HepG2 (cell line): ENCODE measurements at regions not wholly inside any gene's neighbourhood (a gene's known extent, or its start where the extent isn't known, plus 50 kb on each side); places are given as distances from the start of the nearest gene placed in this dataset.

ENCODE experiments used
- ATAC-seq: fragments of 200-7000 bp; cut with Tn5 transposase; 3 replicates; pipeline ENCODE4 v1.9.1; 2020; ENCODE audit warnings: mild to moderate bottlenecking, moderate library complexity
- BruUV-seq: library from RNA; stranded (reverse); fragments of 400-500 nt; replicated peaks from 2 replicates; lab custom pipeline; 2021; lab: Mats Ljungman, UMichigan
- CTCF ChIA-PET: fragments of 300-600 bp; formaldehyde crosslinking; extraction: SDS; loops from one replicate; lab custom pipeline; 2021; ENCODE audit warnings: low total read pairs, inconsistent platforms, low intra/inter-chr PET ratio; lab: Yijun Ruan, JAX
- POLR2A ChIA-PET: fragments of 350-600 bp; sonication (Branson Sonifier 250); formaldehyde crosslinking; loops from one replicate; lab custom pipeline; 2020; ENCODE audit warnings: antibody characterized with exemption, inconsistent platforms; lab: Yijun Ruan, JAX
- DNase-seq: peaks from one replicate; pipeline ENCODE4 v3.0.0-alpha.2; 2015; ENCODE audit warnings: low spot score
- FAIRE-seq: peaks from 3 replicates; lab custom pipeline; 2011; peaks lifted over from hg19 to GRCh38; lab: Jason Lieb, UNC
- H2AFZ ChIP-seq: one replicate; pipeline ENCODE4 v1.6.1; 2011; ENCODE audit warnings: low read length, inconsistent platforms
- H3K27ac ChIP-seq: fragments of 300-600 bp; 3 replicates; pipeline ENCODE4 v1.8.0; 2011; ENCODE audit warnings: mixed run types, mild to moderate bottlenecking, mixed read lengths, low read length, inconsistent platforms; ENCODE audit not compliant: insufficient read depth; ENCODE audit errors: extremely low read length
- H3K27me3 ChIP-seq, 2 experiments: fragments of 200-600 bp in 1 of 2; 2 replicates in 1 of 2; 3 replicates in 1 of 2; pipeline versions ENCODE4 v1.6.0 to v1.8.0; 2011; ENCODE audit warnings: low read length in 2 of 2, mild to moderate bottlenecking in 2 of 2, moderate library complexity in 2 of 2, inconsistent platforms in 1 of 2; ENCODE audit not compliant: insufficient read depth in 2 of 2, control insufficient read depth in 1 of 2
- H3K36me3 ChIP-seq, 2 experiments: fragments of 200-600 bp in 1 of 2; replicated peaks in 1 of 2; 2 replicates in 1 of 2; 3 replicates in 1 of 2; pipeline versions ENCODE4 v1.5.1 to v1.8.0; 2011; ENCODE audit warnings: low read length in 2 of 2, inconsistent platforms in 1 of 2; ENCODE audit not compliant: insufficient read depth in 2 of 2, control insufficient read depth in 1 of 2
- H3K4me1 ChIP-seq: 2 replicates; pipeline ENCODE4 v1.5.1; 2012; ENCODE audit warnings: low read length, inconsistent platforms; ENCODE audit not compliant: insufficient read depth
- H3K4me2 ChIP-seq: 2 replicates; pipeline ENCODE4 v1.6.0; 2011; ENCODE audit warnings: low read depth, low read length, inconsistent platforms
- H3K4me3 ChIP-seq, 3 experiments: fragments of 200-600 bp in 1 of 3; sonication (generic), shearing (Covaris generic) in 1 of 3; replicated peaks in 1 of 3; 2 replicates each; pipeline ENCODE4 v1.5.1; 2011 to 2016; ENCODE audit warnings: low read length in 3 of 3, inconsistent platforms in 2 of 3, low read depth in 2 of 3, mild to moderate bottlenecking in 2 of 3, control low read depth in 1 of 3, mixed read lengths in 1 of 3; ENCODE audit not compliant: insufficient read depth in 1 of 3
- H3K79me2 ChIP-seq: one replicate; pipeline ENCODE4 v1.6.1; 2011; ENCODE audit warnings: low read length, inconsistent platforms; ENCODE audit not compliant: insufficient read depth
- H3K9ac ChIP-seq: 2 replicates; pipeline ENCODE4 v1.6.0; 2011; ENCODE audit warnings: mild to moderate bottlenecking, low read depth, low read length, inconsistent platforms; ENCODE audit not compliant: insufficient read depth
- H3K9me3 ChIP-seq: 2 replicates; pipeline ENCODE4 v1.5.1; 2012; ENCODE audit warnings: mild to moderate bottlenecking, low read length
- H4K20me1 ChIP-seq: 2 replicates; pipeline ENCODE4 v1.6.0; 2011; ENCODE audit warnings: inconsistent platforms, mild to moderate bottlenecking, low read length, moderate library complexity; ENCODE audit not compliant: insufficient read depth
- ARID5B ChIP-seq: IDR thresholded peaks from 2 replicates; pipeline ENCODE4 v1.4.0; 2020; ENCODE audit warnings: mild to moderate bottlenecking, missing genetic modification reagents
- ATM ChIP-seq: fragments of 450-650 bp; IDR thresholded peaks from 2 replicates; pipeline ENCODE4 v1.7.1; 2017; ENCODE audit warnings: mild to moderate bottlenecking, borderline replicate concordance
- CREB1 ChIP-seq, 2 experiments: fragments of 450-650 bp in 1 of 2; IDR thresholded peaks; 2 replicates each; pipeline ENCODE4 v1.6.1; 2016 to 2017; ENCODE audit warnings: control low read depth in 1 of 2, mild to moderate bottlenecking in 1 of 2, missing compliant biosample characterization in 1 of 2, missing genetic modification characterization in 1 of 2
- DDIT3 ChIP-seq: sonication (generic); formaldehyde crosslinking; IDR thresholded peaks from 2 replicates; pipeline ENCODE4 v1.4.0; 2020; ENCODE audit warnings: mild to moderate bottlenecking, missing genetic modification reagents
- FOSL2 ChIP-seq: sonication (generic); formaldehyde crosslinking; IDR thresholded peaks from 2 replicates; pipeline ENCODE4 v1.4.0; 2020; ENCODE audit warnings: missing genetic modification reagents
- MIER2 ChIP-seq: IDR thresholded peaks from 2 replicates; pipeline ENCODE4 v1.6.1; 2016; ENCODE audit warnings: missing biosample characterization, missing genetic modification reagents
- MTA3 ChIP-seq: sonication (generic); formaldehyde crosslinking; IDR thresholded peaks from 2 replicates; pipeline ENCODE4 v1.4.0; 2020; ENCODE audit warnings: missing genetic modification reagents
- PCBP2 ChIP-seq: fragments of 200-400 bp; formaldehyde crosslinking; optimal IDR thresholded peaks from 2 replicates; pipeline ENCODE3; 2018; ENCODE audit warnings: low read length, low read depth; ENCODE audit not compliant: poor library complexity, severe bottlenecking
- PRPF4 ChIP-seq: fragments of 200-400 bp; formaldehyde crosslinking; IDR thresholded peaks from 2 replicates; pipeline ENCODE4 v1.6.1; 2016; ENCODE audit warnings: low read length, low read depth; ENCODE audit not compliant: poor library complexity, severe bottlenecking
- RARG ChIP-seq: sonication (generic); formaldehyde crosslinking; IDR thresholded peaks from 2 replicates; pipeline ENCODE4 v1.4.0; 2020; ENCODE audit warnings: low read depth, mild to moderate bottlenecking, missing genetic modification reagents
- SMAD9 ChIP-seq: sonication (generic); formaldehyde crosslinking; IDR thresholded peaks from 2 replicates; pipeline ENCODE4 v1.5.1; 2020; ENCODE audit warnings: mild to moderate bottlenecking, missing genetic modification reagents
- TRIM24 ChIP-seq: sonication (generic); formaldehyde crosslinking; IDR thresholded peaks from 2 replicates; pipeline ENCODE4 v1.8.0; 2022; ENCODE audit warnings: mild to moderate bottlenecking, missing genetic modification reagents
- U2AF1 ChIP-seq: fragments of 200-400 bp; formaldehyde crosslinking; optimal IDR thresholded peaks from 2 replicates; pipeline ENCODE3; 2017; ENCODE audit warnings: mild to moderate bottlenecking, low read depth, low read length
- ZFP41 ChIP-seq: sonication (generic); formaldehyde crosslinking; IDR thresholded peaks from 2 replicates; pipeline ENCODE4 v1.4.0; 2020; ENCODE audit warnings: mild to moderate bottlenecking, missing genetic modification reagents, borderline replicate concordance
- ZFP90 ChIP-seq: sonication (generic); formaldehyde crosslinking; IDR thresholded peaks from 2 replicates; pipeline ENCODE4 v1.8.0; 2022; ENCODE audit warnings: missing genetic modification reagents, mild to moderate bottlenecking, inconsistent platforms, borderline replicate concordance
- ZKSCAN1 ChIP-seq: fragments of 150-350 bp; IDR thresholded peaks from 2 replicates; pipeline ENCODE4 v1.6.1; 2014; ENCODE audit warnings: low read length
- ZNF121 ChIP-seq: sonication (generic); formaldehyde crosslinking; IDR thresholded peaks from 2 replicates; pipeline ENCODE4 v1.5.0; 2020; ENCODE audit warnings: mild to moderate bottlenecking, missing genetic modification reagents
- WGBS: methylation state at CpG from one replicate; pipeline ENCODE4 v1.1.6; 2017; ENCODE audit warnings: low lambda C conversion rate; 5-methylcytosine and 5-hydroxymethylcytosine counted together
- in situ Hi-C: cut with HindIII; loops from 2 replicates; pipeline ENCODE4 v1.10.0; 2017; ENCODE audit warnings: low pct_unique_long_range_greater_than_20kb; ENCODE audit not compliant: extremely low pct_ligation_motif_present
- intact Hi-C: fragments of 100-400 bp; cut with micrococcal nuclease; formaldehyde crosslinking; loops from one replicate; pipeline ENCODE4 v1.10.0; 2022; ENCODE audit not compliant: unreplicated experiment

GRCh38 chr2:36172824-36173223, 182.8 kb upstream of the CRIM1 start:
- Histone ChIP-seq H3K4me3 (no peak overlapping the region), H2AFZ (no peak overlapping the region), H4K20me1 (no peaks in the 10 kb centered on the region), H3K4me2 (no peak overlapping the region), H3K79me2 (no peaks in the 10 kb centered on the region), H3K27me3 (no peaks in the 10 kb centered on the region), H3K4me1 (no peaks in the 10 kb centered on the region), H3K9me3 (no peaks in the 10 kb centered on the region), H3K36me3 (no peaks in the 10 kb centered on the region), H3K27ac (no peak overlapping the region), H3K9ac (no peak overlapping the region)
- in situ Hi-C loops = no loop called here
- intact Hi-C loops = no loop called here
- no peak for FAIRE-seq
- ChIA-PET POLR2A (no interaction called here), CTCF (no interaction called here)
- WGBS = 15% methylated on average over 5 of the region's 5 CpGs
- DNase-seq = no peak
- TF ChIP-seq SMAD9 = no peak
- TF ChIP-seq ZFP90 (CRISPR knock-in tag) = no peak
- no peak for TF ChIP-seq TRIM24 (CRISPR knock-in tag)
- TF ChIP-seq ARID5B (CRISPR knock-in tag) = no peak
- TF ChIP-seq CREB1 (IDR thresholded peaks at IDR 0.05) = no peak
- TF ChIP-seq CREB1 (CRISPR knock-in tag; IDR thresholded peaks at IDR 0.05) = no peak
- no peak for TF ChIP-seq ATM
- TF ChIP-seq U2AF1 = no peak
- TF ChIP-seq PRPF4 = no peak
- no peak for TF ChIP-seq DDIT3 (CRISPR knock-in tag)
- no peak for TF ChIP-seq ZKSCAN1
- TF ChIP-seq ZNF121 (CRISPR knock-in tag) = no peak
- TF ChIP-seq FOSL2 (CRISPR knock-in tag) = no peak
- no peak for TF ChIP-seq PCBP2
- no peak for TF ChIP-seq RARG (CRISPR knock-in tag)
- no peak for TF ChIP-seq MTA3 (CRISPR knock-in tag)
- TF ChIP-seq ZFP41 (CRISPR knock-in tag) = no peak
- no peak for TF ChIP-seq MIER2 (CRISPR knock-in tag)
- BruUV-seq = no TSS peak
- no peak for ATAC-seq
